OCI-M1 (cell line): ENCODE measurements at regions not wholly inside any gene's neighbourhood (a gene's known extent, or its start where the extent isn't known, plus 50 kb on each side); places are given as distances from the start of the nearest gene placed in this dataset.
A peak's percentile ranks its signal among the peaks of the same experiment; 100 is the strongest.

ENCODE experiments used
- DNase-seq: peaks from one replicate; lab custom pipeline; 2025; lab: John Stamatoyannopoulos, UW

DNA sequence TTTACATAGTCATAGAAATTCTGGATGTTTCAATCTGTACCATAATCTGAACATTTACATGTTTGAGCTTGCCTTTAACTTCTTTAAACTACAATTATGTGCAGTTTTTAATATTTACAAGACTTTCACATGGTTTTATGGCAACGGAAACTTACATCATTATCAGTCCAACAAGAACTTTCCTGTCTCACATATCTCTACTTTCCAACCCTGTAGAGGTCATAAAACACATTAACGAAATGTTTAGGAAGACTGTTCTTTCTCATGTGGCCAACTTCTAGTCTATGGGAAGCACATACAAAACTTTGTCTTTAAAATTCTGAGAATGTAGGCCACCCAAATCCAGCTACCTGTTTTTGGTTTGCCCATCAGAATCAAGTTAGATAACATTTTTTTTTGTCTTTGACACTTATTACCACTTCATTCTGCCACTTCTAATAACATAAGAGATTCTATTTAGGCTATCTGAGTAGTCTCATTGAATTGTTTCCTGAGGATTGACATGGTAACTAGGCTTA lies 693.2 kb downstream of the KCNJ3 start:
- DNase-seq = no peak

DNA sequence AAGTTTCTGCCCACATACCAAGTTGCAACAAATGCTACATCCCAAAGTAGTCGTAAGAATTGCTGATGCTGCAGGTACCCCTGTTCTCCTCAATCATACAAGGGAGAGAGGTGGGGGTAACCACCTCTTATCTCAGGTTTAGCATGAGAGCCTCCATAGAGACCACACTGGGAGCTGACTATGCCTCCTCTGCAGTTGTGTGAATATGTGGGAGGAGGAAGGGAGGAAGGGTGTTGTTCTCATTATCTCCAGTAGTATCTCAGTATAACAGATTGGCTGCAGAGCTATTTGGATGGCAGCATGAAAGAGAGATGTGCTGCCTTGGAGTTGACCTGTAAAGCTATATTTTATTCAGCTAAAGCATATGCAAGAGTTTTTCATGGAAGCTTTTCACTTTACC lies 690.7 kb downstream of the KCNJ3 start:
- no peak for DNase-seq

DNA sequence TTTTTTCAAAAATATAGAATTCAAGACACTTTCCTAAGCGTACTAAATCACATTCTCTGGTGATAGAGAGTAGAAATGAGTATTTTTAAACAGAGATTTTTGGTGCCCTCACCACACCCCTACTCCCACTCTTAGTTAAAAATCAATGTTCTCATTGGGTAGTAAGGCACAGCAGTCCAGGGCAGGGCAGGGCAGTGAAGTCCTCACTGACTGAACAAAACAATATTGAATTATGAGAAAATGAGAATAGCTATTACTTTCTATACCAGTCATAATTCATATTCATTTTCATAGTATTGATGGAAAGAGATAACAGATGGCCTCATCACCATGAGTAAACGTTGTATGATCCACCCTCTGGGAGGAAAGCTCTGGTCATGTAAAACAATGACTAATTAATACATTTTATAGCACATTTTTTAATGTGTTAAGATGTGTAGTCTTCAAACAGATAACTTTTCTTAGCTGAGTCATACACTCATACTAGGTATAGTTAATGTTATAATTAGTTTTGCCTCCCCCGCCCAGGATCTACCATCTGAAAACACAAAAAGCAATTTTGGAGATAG lies 686.1 kb downstream of the KCNJ3 start:
- no peak for DNase-seq

DNA sequence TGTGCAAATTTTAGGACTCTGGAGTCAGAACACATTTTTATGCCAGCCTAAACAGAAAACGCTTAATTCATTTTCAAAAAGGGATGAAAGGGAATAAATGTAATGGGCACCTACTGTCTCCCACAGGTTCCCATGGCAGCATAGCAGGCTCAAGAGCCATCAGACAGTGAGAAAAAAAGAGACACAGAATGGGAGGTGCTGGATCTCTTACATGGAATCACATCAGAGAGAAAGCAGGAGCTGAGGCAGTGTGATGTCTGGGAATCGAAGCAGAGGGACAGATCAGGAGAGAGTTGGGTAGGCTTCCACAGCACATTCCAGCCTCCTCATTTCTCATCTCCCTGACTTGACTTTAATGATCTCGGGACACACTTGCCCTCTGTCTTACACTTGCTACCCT lies 684.3 kb downstream of the KCNJ3 start:
- no peak for DNase-seq

DNA sequence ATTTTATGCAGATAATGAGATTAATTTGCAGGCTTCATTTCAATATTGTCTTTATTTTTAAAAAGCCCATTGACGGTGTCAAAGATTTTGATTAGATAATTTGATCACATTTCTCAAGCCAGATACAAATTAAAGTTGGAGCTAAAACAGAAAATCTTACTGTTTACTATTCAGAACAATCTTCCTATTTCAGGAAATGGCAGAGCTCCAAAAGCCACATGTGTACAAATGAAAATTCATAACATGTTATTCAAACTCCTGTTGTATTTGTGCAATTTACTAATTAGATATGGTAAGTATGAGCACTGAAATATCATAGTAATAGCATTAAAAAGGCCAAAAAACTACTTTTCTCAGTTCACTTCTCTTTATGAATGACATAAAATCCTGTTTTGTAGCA lies 682.9 kb downstream of the KCNJ3 start:
- DNase-seq = no peak

DNA sequence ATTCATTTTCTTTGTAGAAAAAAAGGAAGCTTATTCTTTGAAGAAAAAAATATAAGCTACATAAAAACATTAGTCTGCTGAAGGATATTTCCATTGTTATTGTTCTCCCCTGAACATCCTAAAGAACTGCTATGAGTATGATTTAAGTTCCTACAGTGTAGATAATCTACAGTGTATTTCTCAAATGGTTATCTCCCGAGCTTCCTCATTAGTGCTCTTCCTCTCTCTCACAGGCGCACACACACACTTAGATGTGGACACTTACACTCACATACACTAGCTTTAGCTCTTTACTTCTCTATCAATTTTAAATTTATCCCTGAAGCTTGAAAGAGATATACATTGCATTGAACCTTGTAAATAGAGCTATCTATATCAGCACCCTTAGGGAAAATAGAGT lies 681.0 kb downstream of the KCNJ3 start:
- peak; percentile 34 for DNase-seq

DNA sequence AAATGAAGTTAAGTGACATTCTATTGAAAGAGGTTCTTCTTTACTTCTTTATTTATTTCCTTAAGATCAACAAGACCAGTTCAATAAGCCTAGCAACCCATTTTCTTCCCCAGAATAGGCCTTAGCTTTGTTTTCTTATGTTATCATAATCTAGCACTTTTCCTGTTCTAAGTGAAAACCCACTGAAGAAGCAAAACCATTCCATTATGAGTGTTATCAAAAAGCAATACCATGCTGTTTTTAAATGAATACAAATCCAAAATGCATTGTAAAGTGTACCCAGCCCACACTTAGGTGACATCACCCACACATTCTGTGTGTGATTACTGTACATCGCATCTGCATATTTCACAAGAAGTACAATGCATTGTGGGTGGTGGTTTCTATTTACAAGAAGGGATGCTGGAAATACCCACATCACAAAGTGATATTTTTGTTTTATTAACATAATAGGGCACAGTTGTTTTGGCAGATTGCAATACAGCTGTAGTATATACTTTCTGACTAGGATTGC lies 679.5 kb downstream of the KCNJ3 start:
- DNase-seq = no peak

DNA sequence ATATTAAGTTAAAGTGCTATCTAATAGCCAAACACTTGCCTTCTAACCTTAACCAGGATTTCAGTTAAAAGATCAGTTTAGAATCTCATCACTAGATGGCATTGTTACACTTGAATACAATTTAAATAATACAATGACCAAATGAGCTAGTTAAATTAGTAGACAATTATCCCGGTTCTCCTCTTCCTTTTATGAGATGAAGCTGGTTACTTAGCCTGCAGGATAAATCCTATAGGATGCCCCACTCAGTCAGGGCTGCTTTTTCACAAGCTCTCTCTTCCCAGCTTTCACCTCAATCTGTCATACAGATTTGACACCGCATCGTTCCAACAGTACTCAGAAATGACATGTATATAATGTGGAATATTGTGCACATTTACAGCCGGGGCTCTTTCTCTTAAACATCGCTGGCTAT lies 678.8 kb downstream of the KCNJ3 start:
- DNase-seq = peak; percentile 66

DNA sequence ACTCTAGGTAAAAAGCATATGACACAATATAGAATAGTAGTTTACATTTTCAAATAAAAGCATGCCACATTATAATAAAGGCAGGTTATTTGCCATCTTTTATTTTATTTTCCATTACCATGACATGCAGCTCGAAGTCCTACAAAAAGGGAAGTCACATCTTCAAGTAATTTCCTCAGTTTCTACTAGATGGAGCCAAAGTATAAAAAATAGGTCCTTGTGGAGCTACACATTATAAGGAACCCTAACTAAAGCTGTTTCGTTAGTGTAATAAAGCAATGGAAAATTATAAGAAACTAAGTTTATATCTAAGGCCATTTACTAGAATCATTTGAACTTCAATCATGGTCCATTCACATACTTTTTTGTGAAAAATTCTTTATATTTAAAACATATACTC lies 674.5 kb downstream of the KCNJ3 start:
- peak; percentile 75 for DNase-seq

DNA sequence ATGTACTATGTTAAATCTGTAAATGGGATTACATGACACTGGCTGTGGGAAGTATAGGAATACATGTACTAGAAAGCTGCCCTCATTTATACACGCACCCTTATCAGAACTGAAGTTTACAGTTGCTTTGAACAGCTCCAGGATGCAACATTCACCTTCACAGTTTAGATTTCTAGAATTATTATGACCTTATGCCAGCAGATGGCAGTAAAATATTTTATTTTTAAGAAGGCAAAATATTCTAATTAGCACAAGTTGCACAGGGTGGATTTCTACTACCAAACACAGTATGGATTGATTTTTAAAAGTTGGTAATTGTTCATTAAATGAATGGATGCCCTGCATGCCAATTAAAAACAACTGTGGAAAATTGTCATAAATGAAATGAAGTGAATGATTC lies 670.4 kb downstream of the KCNJ3 start:
- DNase-seq = peak; percentile 61

DNA sequence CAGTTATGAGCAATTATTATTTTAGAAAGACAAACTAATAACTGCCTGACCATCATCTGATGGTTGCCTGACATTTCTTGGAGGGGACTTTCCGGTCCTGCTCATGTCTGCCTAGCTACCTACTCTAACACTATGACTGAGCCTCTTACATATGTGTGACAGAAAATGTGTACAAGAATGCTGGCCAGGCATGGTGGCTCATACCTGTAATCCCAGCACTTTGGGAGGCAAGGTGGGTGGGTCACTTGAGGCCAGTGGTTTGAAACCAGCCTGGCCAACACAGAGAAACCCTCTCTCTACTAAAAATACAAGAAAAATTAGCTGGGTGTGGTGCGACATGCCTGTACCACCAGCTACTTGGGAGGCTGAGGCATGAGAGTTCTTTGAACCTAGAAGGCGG lies 666.3 kb downstream of the KCNJ3 start:
- no peak for DNase-seq

DNA sequence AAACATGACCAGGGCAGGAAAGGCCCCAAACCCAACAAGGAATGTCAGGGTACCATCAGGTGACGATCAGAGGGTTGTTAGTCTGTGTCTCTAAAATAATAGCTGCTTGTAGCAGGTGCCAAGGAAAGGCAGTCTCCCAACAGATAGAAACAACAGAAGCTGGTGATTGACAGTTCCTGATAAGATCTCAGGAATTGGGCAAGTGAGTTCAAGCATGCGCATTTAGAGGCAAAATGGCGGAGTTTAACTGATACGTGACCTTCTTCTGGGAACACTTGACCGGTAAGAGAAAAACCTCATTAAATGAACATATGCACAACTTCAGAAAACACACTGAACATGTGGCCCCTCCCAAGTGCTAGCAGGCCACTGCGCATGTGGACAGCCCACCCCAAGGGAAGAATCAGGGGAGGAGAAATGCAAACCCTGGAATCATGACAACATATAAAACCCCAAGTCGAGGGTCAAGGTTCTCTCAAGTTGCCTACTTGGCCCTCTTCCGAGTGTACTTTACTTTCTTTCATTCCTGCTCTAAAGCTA lies 664.9 kb downstream of the KCNJ3 start:
- no peak for DNase-seq

DNA sequence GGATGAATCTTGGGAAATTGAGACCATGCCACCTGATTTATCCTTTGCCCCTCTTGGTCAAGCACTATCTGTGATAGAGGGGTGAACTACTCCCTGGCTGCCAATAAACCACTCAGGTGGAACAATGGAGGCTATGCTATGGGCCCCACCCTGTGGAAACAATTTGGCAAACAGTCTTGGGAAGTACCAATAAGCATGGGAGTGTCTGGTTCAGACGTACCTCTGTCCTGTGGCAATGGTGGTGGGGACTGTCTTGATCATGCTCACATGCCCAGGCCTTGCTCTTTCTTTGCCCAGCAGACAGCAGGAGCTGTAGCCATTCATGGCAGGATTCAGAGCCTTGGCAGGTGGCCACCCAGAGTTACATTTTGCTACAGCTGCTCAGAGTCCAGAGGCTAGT lies 658.7 kb downstream of the KCNJ3 start:
- no peak for DNase-seq

DNA sequence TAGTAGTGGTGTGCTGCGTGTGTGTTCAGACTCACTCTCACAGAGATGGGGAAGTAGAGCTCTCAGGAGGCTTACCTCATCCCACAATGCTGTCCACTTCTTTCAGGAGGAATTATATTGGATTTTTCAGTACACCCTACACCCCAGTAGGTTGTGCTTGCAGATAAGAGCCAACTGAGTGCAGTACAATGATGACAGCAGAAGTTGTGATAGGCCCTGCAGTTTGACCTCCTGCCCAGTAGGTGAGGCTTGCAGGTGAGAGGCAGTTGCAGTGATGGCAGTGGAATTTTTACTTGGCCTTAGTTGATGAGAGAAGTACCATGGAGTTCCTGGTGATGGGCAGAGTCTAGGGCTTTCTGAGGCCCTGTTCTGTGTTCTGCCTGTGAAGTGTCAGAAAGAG lies 657.8 kb downstream of the KCNJ3 start:
- no peak for DNase-seq

DNA sequence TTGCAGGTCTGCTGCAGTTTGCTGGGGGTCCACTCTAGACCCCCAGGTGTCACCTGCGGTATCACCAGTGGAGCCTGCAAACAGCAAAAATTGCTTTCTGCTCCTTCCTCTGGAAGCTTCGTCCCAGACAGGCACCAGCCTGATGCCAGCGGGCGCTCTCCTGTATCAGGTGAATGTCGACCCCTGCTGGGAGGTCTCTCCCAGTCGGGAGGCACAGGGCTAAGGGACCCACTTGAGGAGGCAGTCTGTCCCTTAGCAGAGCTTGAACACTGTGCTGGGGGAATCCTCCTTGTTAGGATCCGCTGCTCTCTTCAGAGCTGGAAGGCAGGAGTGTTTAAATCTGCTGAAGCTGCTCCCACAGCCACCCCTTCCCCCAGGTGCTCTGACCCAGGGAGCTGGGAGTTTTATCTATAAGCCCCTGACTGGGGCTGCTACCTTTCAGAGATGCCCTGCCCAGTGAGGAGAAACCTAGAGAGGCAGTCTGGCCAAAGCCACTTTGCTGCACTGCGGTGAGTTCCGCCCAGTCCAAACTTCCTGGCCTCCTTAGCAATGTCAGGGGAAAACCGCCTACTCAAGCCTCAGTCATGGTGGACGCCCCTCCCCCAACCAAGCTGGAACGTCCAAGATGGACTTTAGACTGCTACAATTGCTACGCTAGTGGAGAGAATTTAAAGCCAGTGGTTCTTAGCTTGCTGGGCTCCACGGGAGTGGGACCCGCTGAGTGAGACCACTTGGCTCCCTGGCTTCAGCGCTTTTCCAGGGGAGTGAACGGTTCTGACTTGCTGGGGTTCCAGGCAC lies 652.5 kb downstream of the KCNJ3 start:
- no peak for DNase-seq

DNA sequence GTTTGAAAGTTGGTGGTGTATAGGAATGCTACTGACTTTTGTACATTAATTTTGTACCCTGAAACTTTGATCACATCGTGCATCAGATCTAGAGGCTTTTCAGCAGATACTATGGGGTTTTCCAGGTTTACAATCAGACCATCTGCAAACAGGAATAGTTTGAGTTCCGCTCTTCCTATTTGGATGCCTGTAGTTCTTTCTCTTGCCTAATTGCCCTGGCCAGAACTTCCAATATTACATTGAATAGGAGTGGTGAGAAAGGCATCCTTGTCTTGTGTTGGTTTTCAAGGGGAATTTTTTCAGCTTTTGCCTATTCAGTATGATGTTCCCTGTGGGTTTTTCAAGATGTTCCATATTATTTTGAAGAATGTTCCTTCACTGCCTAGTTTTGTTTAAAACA lies 633.5 kb downstream of the KCNJ3 start:
- DNase-seq = no peak

DNA sequence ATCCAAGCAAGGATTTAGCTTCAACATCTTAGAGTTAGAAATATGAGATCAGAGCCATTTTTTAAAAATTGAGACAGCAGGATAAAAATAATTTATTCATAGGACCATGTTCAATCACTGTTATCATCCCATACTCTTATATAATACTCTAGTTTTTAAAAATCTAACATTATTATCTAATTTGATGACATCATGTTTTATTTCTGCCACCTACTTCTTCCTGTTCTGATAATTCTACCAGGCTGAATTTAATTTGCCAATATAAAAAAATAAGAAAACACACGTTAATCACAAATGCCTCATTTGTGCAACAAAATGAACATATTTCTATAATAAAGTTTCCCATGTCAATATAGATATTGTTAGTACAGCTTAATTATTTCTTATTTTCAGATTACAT lies 621.7 kb downstream of the KCNJ3 start:
- no peak for DNase-seq

DNA sequence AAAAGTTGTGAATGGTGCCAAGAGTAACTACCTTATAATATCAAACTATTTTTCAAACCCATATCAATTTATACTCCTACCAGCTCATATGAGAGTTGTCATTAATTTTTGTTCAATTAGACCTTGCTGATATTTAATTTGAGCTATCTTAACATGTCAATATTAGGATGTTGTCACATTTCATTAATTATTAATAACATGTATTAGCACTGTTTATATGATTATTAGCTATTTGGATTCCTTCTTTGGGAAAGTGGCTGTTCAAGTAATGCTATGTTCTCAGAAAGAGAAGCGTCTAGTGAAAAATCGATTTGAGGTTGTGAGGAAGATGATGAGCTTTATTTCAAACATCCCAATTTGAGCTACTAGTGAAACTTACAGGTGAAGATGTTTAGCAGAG lies 620.2 kb downstream of the KCNJ3 start:
- DNase-seq = no peak

DNA sequence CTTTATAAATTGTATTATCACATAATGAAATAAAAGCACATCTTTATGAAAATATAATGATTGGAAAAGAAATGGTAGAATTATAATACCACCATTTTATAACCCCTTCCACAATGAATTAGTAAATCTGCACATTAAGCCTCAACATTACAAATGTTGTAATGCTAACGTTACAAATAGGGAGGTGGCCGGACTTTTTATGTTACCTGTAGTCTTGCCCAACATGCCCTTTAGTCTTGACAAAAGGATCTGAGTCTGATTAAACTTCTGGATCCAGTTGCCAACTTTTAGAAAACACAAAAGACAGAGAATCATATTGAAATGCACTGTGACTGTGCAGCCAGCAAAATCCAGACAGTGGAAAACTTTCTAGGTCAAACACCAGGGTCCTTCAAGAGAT lies 617.3 kb downstream of the KCNJ3 start:
- DNase-seq = no peak

DNA sequence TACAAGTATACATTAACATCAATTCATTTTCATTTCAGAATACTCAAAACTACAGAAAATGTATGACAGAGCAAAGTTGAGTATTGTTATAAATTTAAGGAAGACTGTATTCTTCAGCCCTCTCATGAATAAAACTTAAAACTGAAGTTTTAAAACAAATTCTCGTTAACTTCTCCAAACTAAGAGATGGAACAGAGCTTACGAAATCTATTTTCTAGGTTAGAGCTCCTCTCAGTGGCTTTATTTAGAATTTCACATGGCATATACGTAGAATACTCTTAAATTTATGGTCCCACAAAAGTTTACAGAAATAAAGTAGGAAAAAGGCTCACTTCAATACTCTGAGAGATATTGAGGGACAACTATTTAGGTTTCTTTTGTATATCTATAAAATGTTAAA lies 612.1 kb downstream of the KCNJ3 start:
- peak; percentile 69 for DNase-seq

DNA sequence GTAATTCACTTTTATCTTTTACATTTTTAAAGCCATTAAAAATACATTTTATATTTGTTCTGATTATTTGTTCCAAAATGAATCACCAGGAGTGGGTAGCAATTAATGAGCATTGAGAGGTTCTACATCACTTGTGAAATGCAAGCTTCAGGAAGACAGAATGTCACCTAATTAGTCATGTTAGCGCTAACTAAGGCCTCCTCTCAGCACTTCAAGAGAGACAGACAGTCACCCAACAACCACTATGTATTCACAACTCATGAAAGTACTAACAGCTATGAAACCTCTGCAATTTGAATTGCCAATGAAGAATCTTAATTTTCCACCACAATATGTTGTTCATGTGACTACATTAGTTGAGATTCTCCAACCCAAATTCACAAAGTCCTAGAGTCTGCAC lies 611.0 kb downstream of the KCNJ3 start:
- no peak for DNase-seq

DNA sequence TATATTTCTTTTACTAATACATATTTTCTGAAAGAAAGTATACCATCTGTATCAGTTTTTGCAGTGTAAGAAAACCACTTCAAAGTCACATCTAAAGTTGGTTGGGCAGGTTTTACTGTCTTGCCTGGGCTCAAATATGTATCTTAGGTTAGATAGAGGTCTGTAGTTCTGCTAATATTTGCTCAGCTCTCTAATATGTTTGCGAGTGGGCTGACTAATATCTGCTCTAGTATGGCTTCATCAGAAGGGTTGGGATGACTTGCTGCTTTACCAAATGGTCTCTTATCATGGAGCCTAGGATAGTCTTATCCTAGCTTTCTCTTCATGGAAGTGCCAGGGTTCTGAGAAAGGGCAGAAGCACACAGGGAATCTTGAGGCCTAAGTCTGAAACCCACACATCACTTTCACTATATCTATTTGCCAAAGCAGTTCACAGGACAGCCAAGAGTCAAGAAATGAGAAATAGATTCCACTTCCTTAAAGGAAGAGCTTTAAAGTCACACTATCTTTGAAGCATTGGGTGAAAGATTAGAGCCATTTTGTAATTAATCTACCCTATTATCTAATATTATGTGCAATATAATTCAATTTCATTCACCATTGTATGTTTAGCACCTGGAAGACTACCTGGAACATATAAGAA lies 610.0 kb downstream of the KCNJ3 start:
- DNase-seq = no peak

DNA sequence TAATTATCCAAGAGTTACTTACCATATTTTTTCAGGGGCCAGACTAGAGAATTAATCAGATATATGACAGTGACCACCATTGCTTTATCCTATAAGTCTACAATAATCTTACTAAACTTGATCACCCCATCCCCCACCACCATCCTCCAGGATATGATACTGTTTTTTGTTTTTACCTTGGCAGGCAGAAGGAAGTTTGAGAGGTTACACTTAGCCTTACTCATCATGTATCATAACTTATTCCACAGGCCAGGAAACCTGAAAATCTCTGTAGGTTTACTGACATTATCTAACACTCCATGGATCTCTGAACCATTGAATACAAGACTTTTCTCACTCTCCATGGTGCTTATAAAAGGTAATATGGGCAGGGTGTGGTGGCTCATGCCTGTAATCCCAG lies 602.7 kb downstream of the KCNJ3 start:
- no peak for DNase-seq
